NB4 (cell line): ENCODE measurements at regions not wholly inside any gene's neighbourhood (a gene's known extent, or its start where the extent isn't known, plus 50 kb on each side); places are given as distances from the start of the nearest gene placed in this dataset.
"Not testable (repeated sequence)": the region's sequence is repeated elsewhere in the genome, so short reads cannot be mapped to it uniquely, and the experiment has no call there.

Experiments
- CTCF ChIP-seq: IDR thresholded peaks from one replicate; pipeline ENCODE4 v1.5.1; 2012; ENCODE audit warnings: low read depth, low read length
- TF ChIP-seq, protein P1 (sequence below): IDR thresholded peaks from 2 replicates; pipeline ENCODE4 v1.6.1; 2011; ENCODE audit warnings: low read depth, low read length

DNA sequence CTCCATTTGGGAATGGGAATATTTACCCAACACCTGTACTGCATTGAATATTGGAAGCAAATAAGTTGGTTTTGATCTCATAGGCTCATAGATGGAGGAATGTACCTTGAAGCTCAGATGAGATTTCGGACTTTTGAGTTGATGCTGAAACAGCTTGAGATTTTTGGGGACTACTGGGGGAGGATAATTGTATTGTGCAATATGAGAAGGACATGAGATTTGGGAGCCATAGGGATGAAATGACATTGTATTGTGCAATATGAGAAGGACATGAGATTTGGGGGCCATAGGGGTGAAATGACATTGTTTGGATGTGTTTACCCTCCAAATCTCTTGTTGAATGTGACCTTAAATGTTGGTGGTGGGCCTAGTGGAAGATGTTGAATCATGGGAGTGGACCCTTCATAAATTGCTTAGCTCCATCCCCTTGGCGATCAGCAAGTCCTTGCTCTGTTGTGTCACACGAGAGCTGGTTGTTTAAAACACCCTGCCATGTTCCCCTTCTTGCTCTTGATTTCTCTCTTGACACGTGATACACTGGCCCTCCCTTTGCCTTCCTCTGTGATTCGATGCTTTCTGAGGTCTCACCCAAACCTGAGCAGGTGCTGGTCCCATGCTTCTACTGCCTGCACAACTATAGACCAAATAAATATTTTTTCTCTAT, 4464.8 kb upstream of the OR11H1 start:
- TF ChIP-seq, protein P1, sequence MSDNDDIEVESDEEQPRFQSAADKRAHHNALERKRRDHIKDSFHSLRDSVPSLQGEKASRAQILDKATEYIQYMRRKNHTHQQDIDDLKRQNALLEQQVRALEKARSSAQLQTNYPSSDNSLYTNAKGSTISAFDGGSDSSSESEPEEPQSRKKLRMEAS, result not testable (repeated sequence)
- not testable (repeated sequence) for TF ChIP-seq CTCF
